HG02943 (cell line): ENCODE measurements at regions not wholly inside any gene's neighbourhood (a gene's known extent, or its start where the extent isn't known, plus 50 kb on each side); places are given as distances from the start of the nearest gene placed in this dataset.

Experiments
- ATAC-seq: cut with Tn5 transposase; IDR thresholded peaks from one replicate; pipeline ENCODE4 v1.9.1; 2021; ENCODE audit warnings: mild to moderate bottlenecking, low read depth, moderate library complexity; ENCODE audit not compliant: unreplicated experiment

DNA sequence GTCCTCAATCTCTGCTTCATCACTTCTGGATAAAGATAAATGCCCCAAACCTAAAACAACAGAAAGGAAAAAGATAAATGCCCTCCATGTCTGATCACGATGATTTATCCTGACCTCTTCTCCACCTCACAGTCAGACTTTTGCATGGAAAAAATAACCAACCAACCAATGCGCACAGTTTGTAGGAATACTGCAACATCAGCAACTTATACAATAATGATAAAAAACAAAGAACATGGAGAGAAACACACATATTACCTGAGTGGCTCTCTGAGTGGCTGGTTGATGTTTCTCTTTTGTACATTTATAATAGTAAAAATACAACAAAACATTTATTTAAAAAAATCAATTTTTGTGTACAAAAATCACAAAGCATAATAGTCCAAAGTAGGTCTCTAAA, 93.0 kb upstream of the PUDP start:
- no peak for ATAC-seq

DNA sequence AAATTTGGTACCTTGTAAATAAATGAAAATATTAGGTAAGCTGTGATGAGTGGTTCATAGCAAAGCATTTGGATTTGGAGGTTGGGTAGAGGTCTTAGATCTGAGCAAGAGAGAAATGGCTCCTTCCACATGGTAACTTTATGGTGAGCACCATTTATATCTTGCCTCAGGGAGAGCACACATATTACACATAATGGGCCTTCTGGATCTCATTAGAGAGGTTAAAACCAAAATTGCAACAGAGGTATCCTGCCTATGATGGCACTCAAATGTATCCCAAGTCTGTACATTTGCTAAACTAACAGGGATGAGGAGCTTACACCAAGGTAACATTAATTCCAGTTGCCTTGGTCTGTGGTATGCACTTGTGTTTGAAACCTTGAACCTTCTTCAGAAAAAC, 87.1 kb upstream of the PUDP start:
- ATAC-seq, result no peak

DNA sequence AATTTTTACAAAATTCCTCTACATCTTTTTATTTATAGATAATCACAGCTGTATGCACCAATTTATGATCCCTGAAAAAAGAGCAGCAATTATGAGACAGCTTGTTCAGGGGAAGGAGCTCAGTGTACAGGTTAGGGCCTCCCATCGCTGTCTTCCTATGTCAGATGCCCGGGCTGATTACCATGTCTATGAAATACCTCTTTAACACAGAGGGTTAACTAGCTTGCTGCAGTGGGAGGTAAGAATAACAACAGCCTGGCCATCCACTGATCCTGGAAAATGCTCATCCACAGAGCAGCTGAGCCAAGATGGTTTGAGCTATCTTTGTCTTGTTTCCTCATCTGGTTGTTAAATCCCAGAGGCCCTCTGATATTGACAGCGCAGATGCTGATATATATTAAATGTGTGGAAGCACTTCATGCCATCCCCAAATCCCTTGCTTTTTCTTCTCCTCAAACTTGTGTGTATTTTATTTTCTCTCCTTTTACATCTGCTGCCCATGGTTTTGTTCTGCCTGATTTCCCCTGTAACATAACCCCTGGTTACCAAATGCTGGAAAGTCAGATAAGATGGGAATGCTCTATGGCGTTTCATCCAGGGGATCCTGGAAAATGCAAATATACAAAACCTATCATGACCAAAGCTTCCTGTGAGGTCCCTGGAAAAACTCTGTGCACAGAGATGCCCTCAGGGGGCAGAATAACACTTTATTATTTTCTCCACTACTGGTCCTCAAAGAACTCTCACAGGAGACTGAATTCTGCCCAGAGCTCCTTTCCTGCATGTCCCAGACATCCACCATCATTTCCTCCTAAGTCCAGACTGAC, 85.8 kb upstream of the PUDP start:
- ATAC-seq, result no peak

DNA sequence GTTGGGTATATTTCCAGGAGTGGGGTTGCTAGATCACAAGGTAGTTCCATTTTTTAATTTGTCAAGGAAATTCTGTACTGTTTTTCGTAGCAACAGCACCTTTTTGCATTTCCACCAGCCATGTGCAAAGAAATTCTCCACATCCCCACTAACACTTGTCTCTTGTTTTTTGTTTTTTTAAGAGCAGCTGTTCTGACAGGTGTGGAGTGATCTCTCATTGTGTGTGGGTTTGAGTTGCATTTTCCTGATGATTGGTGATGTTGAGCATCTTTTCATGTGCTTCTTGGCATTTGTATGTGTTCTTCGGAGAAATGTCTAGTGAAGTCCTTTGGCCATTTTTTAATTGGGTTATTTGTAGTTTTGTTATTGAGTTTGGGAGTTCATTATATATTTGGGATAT, 80.3 kb upstream of the PUDP start:
- no peak for ATAC-seq

DNA sequence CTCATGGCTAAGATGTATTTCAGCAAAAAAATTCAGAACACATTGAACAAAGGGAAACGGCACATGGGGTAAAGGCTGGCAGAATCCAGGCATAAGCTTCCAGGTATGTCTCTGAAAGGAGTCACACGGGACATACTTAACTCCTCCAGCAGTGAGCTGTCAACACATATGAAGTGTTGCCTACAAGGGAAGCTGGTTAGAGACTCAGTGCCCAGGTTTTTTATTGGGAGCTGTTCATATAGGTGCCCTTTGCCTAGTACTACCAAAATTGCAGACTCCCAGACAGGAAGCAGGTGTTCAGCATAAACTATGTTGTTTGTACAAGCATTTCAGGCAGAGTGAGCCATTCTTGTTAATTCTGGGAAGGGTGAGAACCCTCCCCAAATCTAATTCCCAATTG, 77.4 kb upstream of the PUDP start:
- no peak for ATAC-seq

DNA sequence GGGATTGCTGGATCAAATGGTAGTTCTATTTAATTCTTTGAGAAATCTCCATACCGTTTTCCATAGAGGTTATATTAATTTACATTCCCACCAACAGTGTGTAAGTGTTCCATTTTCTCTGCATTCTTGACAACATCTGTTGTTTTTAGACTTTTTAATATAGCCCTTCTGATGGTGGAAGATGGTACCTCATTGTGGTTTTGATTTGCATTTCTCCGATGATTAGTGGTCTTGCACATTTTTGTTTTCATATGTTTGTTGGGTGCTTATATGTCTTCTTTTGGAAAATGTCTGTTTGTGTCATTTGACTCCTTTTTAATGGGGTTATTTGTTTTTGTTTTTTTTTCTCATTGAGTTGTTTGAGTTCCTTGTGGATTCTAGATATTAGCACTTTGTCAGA, 75.3 kb upstream of the PUDP start:
- ATAC-seq, result no peak

DNA sequence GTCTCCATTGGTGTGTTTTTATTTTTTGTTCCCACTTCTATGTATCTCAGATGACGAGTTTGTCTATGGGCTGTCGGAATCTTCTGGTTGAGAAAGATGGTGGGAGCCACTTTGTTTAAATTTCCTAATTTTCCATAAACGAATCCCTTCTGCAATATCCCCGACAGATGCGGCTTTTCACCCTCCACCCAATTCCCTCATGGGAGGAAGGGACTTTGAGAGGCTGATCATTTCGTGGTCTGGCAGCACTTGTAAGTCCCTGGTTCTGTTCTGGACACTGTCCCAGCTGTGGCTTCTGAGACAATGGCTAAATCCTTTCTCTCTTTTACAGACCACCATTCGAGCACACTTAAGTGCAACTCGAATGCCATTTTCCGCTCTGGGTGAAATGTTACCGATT, 72.2 kb upstream of the PUDP start:
- ATAC-seq, result no peak

DNA sequence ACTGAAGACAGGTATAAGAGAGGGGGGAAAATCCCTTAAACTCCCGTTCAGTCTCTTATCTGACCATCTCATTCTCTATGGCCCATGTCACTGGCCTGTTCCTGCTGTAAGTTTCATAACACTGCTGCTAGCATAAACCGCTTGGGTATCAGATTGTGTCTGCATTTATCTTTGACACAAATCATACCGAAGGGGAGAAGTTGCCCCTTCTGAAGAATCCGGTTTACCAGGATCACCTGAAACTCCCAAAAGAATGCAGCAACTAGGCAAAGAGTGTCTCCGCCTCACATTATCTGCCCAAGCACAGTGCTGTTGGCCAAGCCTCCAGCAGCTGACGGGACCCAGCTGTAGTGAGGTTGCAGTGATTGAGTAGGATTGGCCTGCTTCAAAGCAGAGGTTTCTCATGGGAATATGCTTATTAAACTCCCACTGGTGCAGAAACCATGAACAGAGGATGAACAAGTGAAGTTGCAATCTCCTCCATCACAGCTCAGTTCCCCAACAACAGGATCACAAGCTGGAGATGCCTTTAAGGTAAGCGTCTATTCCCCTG, 71.3 kb upstream of the PUDP start:
- ATAC-seq, result no peak

DNA sequence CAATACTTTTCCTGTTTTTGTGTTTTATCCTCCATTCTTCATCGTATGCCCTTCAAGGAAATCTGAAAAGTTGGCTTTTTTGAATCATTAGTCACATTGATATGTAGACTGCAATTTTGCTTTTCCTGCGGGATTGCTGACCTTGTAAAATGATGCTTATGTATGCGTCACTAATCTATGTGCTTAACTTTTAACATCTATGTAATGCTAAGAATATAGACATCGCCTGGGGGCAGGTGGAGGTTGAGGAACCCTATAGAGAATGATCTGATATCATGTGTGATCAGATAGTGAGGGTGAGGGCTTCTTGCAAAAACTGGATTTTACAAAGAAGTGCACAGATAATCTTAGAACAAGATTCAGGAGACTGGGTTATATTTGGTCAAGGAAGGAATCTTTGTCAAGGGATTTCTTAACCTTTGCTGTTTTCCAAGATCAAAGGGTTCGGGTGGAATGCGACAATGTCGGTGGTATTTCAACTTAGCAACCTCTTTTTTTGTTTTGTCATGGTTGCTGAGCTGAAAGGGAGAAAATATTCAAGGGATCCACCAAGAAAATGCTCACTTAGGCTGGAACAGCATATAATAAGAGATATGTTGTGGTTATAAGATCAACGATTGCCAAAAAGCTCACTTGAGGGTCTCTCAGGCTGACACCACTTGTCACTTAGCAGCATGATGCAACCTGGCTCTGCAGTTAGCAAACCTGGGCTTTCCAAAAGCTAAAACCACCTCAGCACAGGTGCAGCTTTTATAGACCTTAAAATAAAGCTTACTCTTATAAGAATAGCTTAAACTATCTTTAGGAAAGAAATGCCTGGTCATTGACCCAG, 70.6 kb upstream of the PUDP start:
- ATAC-seq, result no peak

DNA sequence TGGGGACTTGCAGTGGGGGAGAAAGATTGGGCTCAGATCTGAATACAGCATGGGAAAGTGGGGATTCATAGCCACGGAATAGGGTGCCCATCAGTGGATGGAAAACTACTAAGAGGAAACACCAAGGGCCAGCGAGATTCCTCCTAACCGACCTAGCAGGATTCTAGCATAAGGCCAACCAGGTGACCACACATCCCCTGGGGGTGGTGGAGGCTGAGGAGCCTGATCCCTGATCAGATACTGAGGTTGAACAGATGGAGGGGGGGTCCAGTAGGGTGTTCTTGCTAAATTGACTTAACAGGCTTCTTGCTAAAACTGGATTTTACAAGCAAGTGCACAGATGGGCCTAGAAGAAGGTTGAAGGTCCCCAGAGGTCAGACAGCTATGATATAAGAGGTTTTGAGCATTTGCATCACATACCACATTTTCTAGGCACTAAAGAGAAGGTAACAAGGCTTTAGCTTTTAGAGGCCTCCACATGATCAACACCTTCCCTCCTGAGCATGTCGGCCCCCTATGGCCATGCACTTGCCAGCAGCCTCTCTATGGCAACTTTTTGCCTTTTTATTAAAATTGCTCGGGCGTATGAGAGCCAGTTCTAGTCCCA, 69.1 kb upstream of the PUDP start:
- ATAC-seq, result no peak

DNA sequence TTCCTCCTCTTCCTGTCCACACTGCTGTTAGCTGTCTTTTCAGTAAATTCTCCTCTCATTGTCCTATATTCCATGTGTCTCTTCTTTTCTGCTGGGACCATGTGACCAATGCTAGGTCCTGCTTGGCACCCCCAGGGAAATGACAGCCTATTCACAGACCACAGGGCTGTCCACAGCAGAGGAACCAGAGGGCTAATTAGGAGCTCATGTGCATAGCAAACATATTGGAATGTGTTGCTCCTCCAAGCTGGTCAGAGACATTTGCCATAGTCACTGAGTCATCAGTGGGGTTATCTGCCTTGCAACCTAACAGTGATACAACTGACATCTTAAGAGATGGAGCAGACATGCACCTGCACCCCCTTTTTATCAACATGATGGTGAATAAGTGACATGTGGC, 67.9 kb upstream of the PUDP start:
- no peak for ATAC-seq

DNA sequence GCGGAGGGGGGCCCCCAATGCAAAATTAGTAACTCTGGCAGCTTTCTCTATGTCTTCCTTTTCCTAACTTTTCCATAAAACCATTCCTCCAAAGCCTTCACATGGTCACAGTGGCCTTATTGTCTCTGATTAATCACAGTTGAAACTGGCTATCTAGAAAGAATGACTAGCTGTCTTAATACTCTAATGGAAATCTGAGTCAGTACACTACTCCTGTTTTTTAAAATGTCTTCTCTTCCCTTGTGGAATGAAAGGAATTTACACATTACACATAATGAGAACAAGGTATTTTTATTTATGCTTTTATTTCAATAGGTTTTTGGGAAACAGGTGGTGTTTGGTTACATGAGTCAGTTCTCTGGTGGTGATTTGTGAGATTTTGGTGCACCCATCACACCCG, 66.3 kb upstream of the PUDP start:
- no peak for ATAC-seq

DNA sequence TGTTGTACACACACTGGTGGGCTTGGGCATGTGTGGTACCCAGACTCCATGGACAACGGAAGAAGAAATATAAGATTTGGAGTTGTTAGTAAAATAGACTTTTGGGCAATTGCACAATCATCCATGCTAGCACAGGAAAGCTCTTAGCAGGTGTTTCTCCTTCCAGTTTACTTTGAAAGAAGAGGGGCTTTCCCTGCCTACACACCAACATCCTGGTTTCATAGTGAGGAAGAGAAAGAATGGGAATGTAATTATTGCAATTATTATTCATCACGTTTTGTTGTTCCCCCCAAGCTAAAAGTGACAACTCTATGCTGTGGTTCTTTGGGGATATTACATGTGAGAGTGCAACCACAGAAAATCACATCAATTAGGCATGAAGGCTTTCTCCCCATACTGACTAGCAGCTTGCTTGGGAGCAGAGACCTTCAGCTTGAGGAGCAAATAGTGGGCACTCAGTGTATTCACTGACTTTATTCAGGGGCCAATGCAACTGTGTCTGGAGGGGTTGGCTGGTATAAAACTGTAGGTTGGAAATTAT, 57.2 kb upstream of the PUDP start:
- ATAC-seq, result no peak

DNA sequence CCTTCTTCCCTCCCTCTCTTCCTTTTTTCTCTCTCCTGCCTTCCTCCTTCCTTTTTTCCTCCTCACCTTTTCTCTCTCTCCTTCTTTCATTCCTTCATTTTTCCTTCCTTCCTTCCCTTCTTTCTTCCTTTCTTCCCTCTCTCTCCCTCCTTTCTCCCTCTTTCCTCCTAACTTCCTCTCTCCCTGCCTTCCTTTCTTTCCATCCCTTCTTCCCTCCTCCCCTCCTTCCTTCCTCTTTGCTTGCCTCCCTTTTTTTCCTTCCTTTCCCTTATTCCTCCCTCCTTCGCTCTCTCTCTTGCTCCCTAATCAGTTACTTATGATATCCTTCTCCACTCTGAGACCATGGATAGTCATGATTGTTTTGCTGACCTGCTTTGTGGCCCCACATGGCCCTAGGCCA, 56.7 kb upstream of the PUDP start:
- no peak for ATAC-seq

DNA sequence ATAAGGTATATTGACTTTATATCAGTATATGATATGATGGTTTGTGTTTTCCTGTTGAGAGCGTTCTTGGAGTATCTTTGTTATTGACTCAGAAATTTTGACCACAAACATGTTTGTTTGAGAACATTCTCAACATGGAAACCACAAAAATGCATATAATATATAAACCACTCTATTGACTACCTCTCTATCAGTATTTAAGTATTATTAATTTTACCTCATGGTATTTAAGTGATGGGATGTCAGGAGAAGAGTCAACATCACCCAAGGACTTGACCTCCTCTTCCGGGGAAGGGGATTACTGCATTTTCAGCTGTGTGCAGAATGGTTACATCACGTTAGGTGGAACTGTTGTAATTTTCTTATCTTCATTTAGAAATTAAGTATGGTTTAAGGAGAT, 54.3 kb upstream of the PUDP start:
- no peak for ATAC-seq

DNA sequence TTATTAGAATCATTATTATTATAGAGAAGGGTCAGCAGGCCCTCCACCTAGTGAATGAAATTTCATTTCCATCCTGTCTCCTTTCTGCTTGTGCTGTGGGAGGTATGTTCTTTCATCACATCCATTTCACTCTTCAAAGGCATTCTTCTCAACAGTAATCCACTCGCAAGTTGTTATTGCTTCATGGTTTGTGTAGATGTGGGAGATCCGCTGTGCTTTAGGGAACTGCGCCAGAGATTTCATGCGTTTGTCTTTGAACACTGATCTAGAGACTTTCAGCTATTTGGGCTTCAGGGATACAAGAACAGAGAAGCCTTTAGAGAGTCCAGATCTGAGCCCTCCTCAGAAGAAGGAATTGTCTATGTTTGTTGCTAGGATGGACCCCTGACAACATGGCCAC, 53.5 kb upstream of the PUDP start:
- no peak for ATAC-seq

DNA sequence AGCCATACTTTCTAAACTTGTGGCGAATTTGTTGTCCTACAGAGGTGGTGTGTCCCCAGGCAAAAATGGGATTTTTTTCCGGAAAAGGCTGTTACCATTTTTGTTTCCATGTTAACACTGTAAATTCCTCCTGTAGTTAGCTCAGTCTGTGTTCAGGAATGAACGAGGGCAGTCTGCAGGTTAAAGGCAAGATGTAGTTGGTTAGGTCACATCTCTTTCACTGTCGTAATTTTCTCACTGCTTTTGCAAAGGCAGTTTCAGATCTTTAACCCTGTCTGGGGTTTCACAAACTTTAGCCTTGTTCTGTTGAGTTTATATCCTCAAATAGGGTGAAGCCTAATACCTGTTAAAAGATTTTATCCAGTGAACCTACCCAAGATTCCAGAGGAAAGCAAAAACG, 50.5 kb upstream of the PUDP start:
- ATAC-seq, result no peak
